ENCODE measurements at regions not wholly inside any gene's neighbourhood (a gene's known extent, or its start where the extent isn't known, plus 50 kb on each side); places are given as distances from the start of the nearest gene placed in this dataset.

GRCh38 chr5:125595095-125595494 is 828.1 kb upstream of the GRAMD2B start:
- Mint-ChIP-seq H3K27me3 (no peaks in the 10 kb centered on the region), H3K9me3 (peaks cover 3 to 14% (median 7%) of the 10 kb centered on the region in 3 donors), H3K4me3 (no peak overlapping the region), H3K27ac (no peak overlapping the region), H3K36me3 (no peaks in the 10 kb centered on the region), H3K4me1 (no peaks in the 10 kb centered on the region)
- no peaks in the 10 kb centered on the region for H3K4me1 ChIP-seq (ENCODE audit: control insufficient read depth in 1 of 2, extremely low read depth in 1 of 2, insufficient read depth in 2 of 2, low read length in 2 of 2)
- H3K27me3 ChIP-seq (replicated peaks in 1 of 2; ENCODE audit: control insufficient read depth in 2 of 2, extremely low read depth in 1 of 2, insufficient read depth in 2 of 2, low read length in 1 of 2): no peaks in the 10 kb centered on the region
- ChIA-PET POLR2A (no interaction called here), CTCF (no interaction called here)
- no peaks in the 10 kb centered on the region for H3K36me3 ChIP-seq (ENCODE audit: control insufficient read depth in 2 of 2, extremely low read depth in 1 of 2, insufficient read depth in 1 of 2, low read length in 1 of 2)
- no peaks in the 10 kb centered on the region for H3K9me3 ChIP-seq
- no peak overlapping the region for H3K4me3 ChIP-seq (ENCODE audit: control insufficient read depth in 1 of 2, extremely low read depth in 1 of 2, low read length in 1 of 2)
- WGBS (ENCODE audit: insufficient coverage): 79% methylated on average over 3 of the region's 6 CpGs
- no peak overlapping the region for H3K27ac ChIP-seq (ENCODE audit: low read length)
- ATAC-seq (replicated peaks in 1 of 4) (no peak), DNase-seq (no peak)

DNA sequence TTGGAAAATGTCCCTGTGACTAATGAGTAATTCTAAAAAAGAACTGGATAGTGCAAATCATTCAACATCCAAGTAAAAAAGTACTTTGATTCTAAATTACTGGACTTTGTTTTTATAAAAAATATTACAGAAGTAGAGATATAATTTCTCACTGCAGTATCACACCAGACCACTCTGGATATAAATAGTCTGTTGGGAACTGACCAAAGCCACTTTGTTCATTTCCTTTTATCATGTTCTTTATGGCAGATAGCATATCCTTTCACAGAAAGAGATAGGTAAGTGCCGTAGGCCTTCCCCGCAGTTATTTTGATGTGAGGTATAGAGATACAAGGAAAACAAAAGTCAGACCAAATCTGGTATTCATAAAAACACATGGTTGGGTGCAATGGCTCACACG is 827.4 kb upstream of the GRAMD2B start:
- 93% methylated on average over 3 of the region's 3 CpGs for WGBS (ENCODE audit: insufficient coverage)
- no peaks in the 10 kb centered on the region for H3K4me1 ChIP-seq (ENCODE audit: control insufficient read depth in 1 of 2, extremely low read depth in 1 of 2, insufficient read depth in 2 of 2, low read length in 2 of 2)
- ATAC-seq (replicated peaks in 1 of 4) (no peak), DNase-seq (no peak)
- no peak overlapping the region for H3K27ac ChIP-seq (ENCODE audit: low read length)
- no peaks in the 10 kb centered on the region for H3K36me3 ChIP-seq (ENCODE audit: control insufficient read depth in 2 of 2, extremely low read depth in 1 of 2, insufficient read depth in 1 of 2, low read length in 1 of 2)
- Mint-ChIP-seq H3K4me3 (no peak overlapping the region), H3K27ac (no peak overlapping the region), H3K4me1 (no peaks in the 10 kb centered on the region), H3K36me3 (no peaks in the 10 kb centered on the region), H3K27me3 (no peaks in the 10 kb centered on the region), H3K9me3 (peaks cover 7 to 11% (median 11%) of the 10 kb centered on the region in 3 donors)
- ChIA-PET POLR2A (no interaction called here), CTCF (no interaction called here)
- no peak overlapping the region for H3K4me3 ChIP-seq (ENCODE audit: control insufficient read depth in 1 of 2, extremely low read depth in 1 of 2, low read length in 1 of 2)
- no peaks in the 10 kb centered on the region for H3K9me3 ChIP-seq
- no peaks in the 10 kb centered on the region for H3K27me3 ChIP-seq (replicated peaks in 1 of 2; ENCODE audit: control insufficient read depth in 2 of 2, extremely low read depth in 1 of 2, insufficient read depth in 2 of 2, low read length in 1 of 2)

GRCh38 chr5:125597338-125597737 is 825.9 kb upstream of the GRAMD2B start:
- Histone ChIP-seq H3K9me3 (no peaks in the 10 kb centered on the region), H3K27ac (ENCODE audit: low read length) (no peak overlapping the region), H3K4me3 (ENCODE audit: control insufficient read depth in 1 of 2, extremely low read depth in 1 of 2, low read length in 1 of 2) (no peak overlapping the region), H3K36me3 (ENCODE audit: control insufficient read depth in 2 of 2, extremely low read depth in 1 of 2, insufficient read depth in 1 of 2, low read length in 1 of 2) (no peaks in the 10 kb centered on the region), H3K27me3 (replicated peaks in 1 of 2; ENCODE audit: control insufficient read depth in 2 of 2, extremely low read depth in 1 of 2, insufficient read depth in 2 of 2, low read length in 1 of 2) (no peaks in the 10 kb centered on the region), H3K4me1 (ENCODE audit: control insufficient read depth in 1 of 2, extremely low read depth in 1 of 2, insufficient read depth in 2 of 2, low read length in 2 of 2) (no peaks in the 10 kb centered on the region)
- POLR2A ChIA-PET: no interaction called here
- Mint-ChIP-seq H3K27me3 (no peaks in the 10 kb centered on the region), H3K27ac (no peak overlapping the region), H3K4me1 (no peaks in the 10 kb centered on the region), H3K9me3 (peaks cover 7 to 11% (median 11%) of the 10 kb centered on the region in 3 donors), H3K36me3 (no peaks in the 10 kb centered on the region), H3K4me3 (no peak overlapping the region)
- no peak for ATAC-seq (replicated peaks in 1 of 4)
- CTCF ChIA-PET: no interaction called here
- DNase-seq: no peak
- no CpG with 5 or more reads among the region's 2 CpGs for WGBS (ENCODE audit: insufficient coverage)

GRCh38 chr5:125600559-125600958 is 822.6 kb upstream of the GRAMD2B start:
- no peaks in the 10 kb centered on the region for H3K9me3 ChIP-seq
- no peak for ATAC-seq (replicated peaks in 1 of 4)

GRCh38 chr5:125602184-125602583 is 821.0 kb upstream of the GRAMD2B start:
- Mint-ChIP-seq H3K27me3 (no peaks in the 10 kb centered on the region), H3K27ac (no peak overlapping the region), H3K4me3 (no peak overlapping the region), H3K4me1 (no peaks in the 10 kb centered on the region), H3K9me3 (peaks cover 6 to 8% (median 7%) of the 10 kb centered on the region in 3 donors), H3K36me3 (no peaks in the 10 kb centered on the region)
- DNase-seq (no peak), ATAC-seq (replicated peaks in 1 of 4) (no peak)
- ChIA-PET POLR2A (no interaction called here), CTCF (no interaction called here)
- no peak overlapping the region for H3K27ac ChIP-seq (ENCODE audit: low read length)
- H3K4me3 ChIP-seq (ENCODE audit: control insufficient read depth in 1 of 2, extremely low read depth in 1 of 2, low read length in 1 of 2): no peak overlapping the region
- H3K9me3 ChIP-seq: no peaks in the 10 kb centered on the region
- H3K27me3 ChIP-seq (replicated peaks in 1 of 2; ENCODE audit: control insufficient read depth in 2 of 2, extremely low read depth in 1 of 2, insufficient read depth in 2 of 2, low read length in 1 of 2): no peaks in the 10 kb centered on the region
- no peaks in the 10 kb centered on the region for H3K4me1 ChIP-seq (ENCODE audit: control insufficient read depth in 1 of 2, extremely low read depth in 1 of 2, insufficient read depth in 2 of 2, low read length in 2 of 2)
- H3K36me3 ChIP-seq (ENCODE audit: control insufficient read depth in 2 of 2, extremely low read depth in 1 of 2, insufficient read depth in 1 of 2, low read length in 1 of 2): no peaks in the 10 kb centered on the region
- WGBS (ENCODE audit: insufficient coverage): 50% methylated on average over 1 of the region's 4 CpGs

More at GRCh38 chr5:125600559-125600958, 822.6 kb upstream of the GRAMD2B start:
- Mint-ChIP-seq H3K4me3 (no peak overlapping the region), H3K4me1 (no peaks in the 10 kb centered on the region), H3K36me3 (no peaks in the 10 kb centered on the region), H3K27ac (no peak overlapping the region), H3K27me3 (no peaks in the 10 kb centered on the region), H3K9me3 (peaks cover 4 to 7% (median 4%) of the 10 kb centered on the region in 3 donors)
- ChIA-PET CTCF (no interaction called here), POLR2A (no interaction called here)
- H3K27ac ChIP-seq (ENCODE audit: low read length): no peak overlapping the region
- no peaks in the 10 kb centered on the region for H3K36me3 ChIP-seq (ENCODE audit: control insufficient read depth in 2 of 2, extremely low read depth in 1 of 2, insufficient read depth in 1 of 2, low read length in 1 of 2)
- no peak overlapping the region for H3K4me3 ChIP-seq (ENCODE audit: control insufficient read depth in 1 of 2, extremely low read depth in 1 of 2, low read length in 1 of 2)
- no peaks in the 10 kb centered on the region for H3K4me1 ChIP-seq (ENCODE audit: control insufficient read depth in 1 of 2, extremely low read depth in 1 of 2, insufficient read depth in 2 of 2, low read length in 2 of 2)
- no peaks in the 10 kb centered on the region for H3K27me3 ChIP-seq (replicated peaks in 1 of 2; ENCODE audit: control insufficient read depth in 2 of 2, extremely low read depth in 1 of 2, insufficient read depth in 2 of 2, low read length in 1 of 2)
- 50% methylated on average over 1 of the region's 1 CpG for WGBS (ENCODE audit: insufficient coverage)
- DNase-seq: no peak

- Histone ChIP-seq H3K27me3 (replicated peaks in 1 of 2; ENCODE audit: control insufficient read depth in 2 of 2, extremely low read depth in 1 of 2, insufficient read depth in 2 of 2, low read length in 1 of 2) (no peaks in the 10 kb centered on the region), H3K4me3 (ENCODE audit: control insufficient read depth in 1 of 2, extremely low read depth in 1 of 2, low read length in 1 of 2) (no peak overlapping the region), H3K36me3 (ENCODE audit: control insufficient read depth in 2 of 2, extremely low read depth in 1 of 2, insufficient read depth in 1 of 2, low read length in 1 of 2) (no peaks in the 10 kb centered on the region), H3K27ac (ENCODE audit: low read length) (no peak overlapping the region), H3K9me3 (no peaks in the 10 kb centered on the region), H3K4me1 (ENCODE audit: control insufficient read depth in 1 of 2, extremely low read depth in 1 of 2, insufficient read depth in 2 of 2, low read length in 2 of 2) (no peaks in the 10 kb centered on the region)
- CTCF ChIA-PET: no interaction called here
- no peak for DNase-seq
- POLR2A ChIA-PET: no interaction called here
- Mint-ChIP-seq H3K9me3 (peaks cover 4 to 8% (median 6%) of the 10 kb centered on the region in 3 donors), H3K36me3 (no peaks in the 10 kb centered on the region), H3K27ac (no peak overlapping the region), H3K27me3 (no peaks in the 10 kb centered on the region), H3K4me1 (no peaks in the 10 kb centered on the region), H3K4me3 (no peak overlapping the region)
- ATAC-seq (replicated peaks in 1 of 4): no peak
- WGBS (ENCODE audit: insufficient coverage): no CpG with 5 or more reads among the region's 3 CpGs
Measured at GRCh38 chr5:125603321-125603720, 819.9 kb upstream of the GRAMD2B start.

DNA sequence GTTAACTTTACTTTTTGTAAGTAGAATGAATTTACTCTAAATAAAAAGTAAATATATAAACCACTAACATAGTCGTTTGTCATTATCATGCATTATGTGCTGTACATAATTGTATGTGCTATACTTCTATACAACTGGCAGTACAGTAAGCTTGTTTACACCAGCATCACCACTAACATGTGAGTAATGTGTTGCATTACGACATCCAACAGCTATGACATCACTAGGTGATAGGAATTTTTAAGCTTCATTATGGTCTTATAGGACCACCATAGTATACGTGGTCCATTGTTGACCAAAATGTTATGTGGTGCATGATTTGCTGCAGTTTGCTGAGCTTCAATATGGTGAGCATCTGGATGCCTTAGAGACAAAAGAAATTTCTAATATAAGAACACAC is 819.1 kb upstream of the GRAMD2B start:
- Histone ChIP-seq H3K27ac (ENCODE audit: low read length) (no peak overlapping the region), H3K4me1 (ENCODE audit: control insufficient read depth in 1 of 2, extremely low read depth in 1 of 2, insufficient read depth in 2 of 2, low read length in 2 of 2) (no peaks in the 10 kb centered on the region), H3K4me3 (ENCODE audit: control insufficient read depth in 1 of 2, extremely low read depth in 1 of 2, low read length in 1 of 2) (no peak overlapping the region), H3K27me3 (replicated peaks in 1 of 2; ENCODE audit: control insufficient read depth in 2 of 2, extremely low read depth in 1 of 2, insufficient read depth in 2 of 2, low read length in 1 of 2) (no peaks in the 10 kb centered on the region), H3K36me3 (ENCODE audit: control insufficient read depth in 2 of 2, extremely low read depth in 1 of 2, insufficient read depth in 1 of 2, low read length in 1 of 2) (no peaks in the 10 kb centered on the region), H3K9me3 (no peaks in the 10 kb centered on the region)
- ATAC-seq (replicated peaks in 1 of 4) (no peak), DNase-seq (no peak)
- Mint-ChIP-seq H3K4me1 (no peaks in the 10 kb centered on the region), H3K27ac (no peak overlapping the region), H3K4me3 (no peak overlapping the region), H3K36me3 (no peaks in the 10 kb centered on the region), H3K27me3 (no peaks in the 10 kb centered on the region), H3K9me3 (peaks cover 4 to 9% (median 8%) of the 10 kb centered on the region in 3 donors)
- POLR2A ChIA-PET: no interaction called here
- WGBS (ENCODE audit: insufficient coverage): no CpG with 5 or more reads among the region's 3 CpGs
- CTCF ChIA-PET: no interaction called here

All from T-cell (primary cell).